Kidney (tissue), 13 donors: ENCODE measurements at regions not wholly inside any gene's neighbourhood (a gene's known extent, or its start where the extent isn't known, plus 50 kb on each side); places are given as distances from the start of the nearest gene placed in this dataset.

Experiments
- DNase-seq, 5 donors: peaks; one replicate each; pipeline ENCODE4 v3.0.0-alpha.2; 2013 to 2020
- FAIRE-seq: peaks from 2 replicates; lab custom pipeline; 2012; peaks lifted over from hg19 to GRCh38; lab: Jason Lieb, UNC
- H3K27ac ChIP-seq, 2 donors: one replicate each; pipeline ENCODE4 v1.7.0; 2013; ENCODE audit warnings: low read depth in 2 of 2, low read length in 2 of 2, inconsistent platforms in 1 of 2
- H3K27me3 ChIP-seq: one replicate; pipeline ENCODE4 v1.7.1; 2013; ENCODE audit warnings: low read length, inconsistent platforms; ENCODE audit not compliant: control insufficient read depth, insufficient read depth
- H3K36me3 ChIP-seq, 3 donors: one replicate each; pipeline versions ENCODE4 v1.7.0 to v1.7.1; 2013; ENCODE audit warnings: low read length in 3 of 3, control low read depth in 1 of 3, inconsistent platforms in 1 of 3; ENCODE audit not compliant: insufficient read depth in 3 of 3, control insufficient read depth in 2 of 3
- H3K4me1 ChIP-seq, 3 donors: one replicate each; pipeline versions ENCODE4 v1.7.0 to v1.7.1; 2013; ENCODE audit warnings: low read length in 3 of 3, inconsistent platforms in 1 of 3, low read depth in 1 of 3; ENCODE audit not compliant: control insufficient read depth in 2 of 3, insufficient read depth in 2 of 3
- H3K4me3 ChIP-seq, 3 donors: one replicate each; pipeline versions ENCODE4 v1.7.0 to v1.8.1; 2013; ENCODE audit warnings: low read length in 3 of 3, control low read depth in 1 of 3, inconsistent platforms in 1 of 3
- H3K9ac ChIP-seq, 3 donors: one replicate each; pipeline versions ENCODE4 v1.7.0 to v1.7.1; 2013; ENCODE audit warnings: low read length in 3 of 3, control low read depth in 1 of 3, inconsistent platforms in 1 of 3
- H3K9me3 ChIP-seq, 3 donors: one replicate each; pipeline versions ENCODE4 v1.7.0 to v1.7.1; 2013; ENCODE audit warnings: low read length in 3 of 3, control low read depth in 1 of 3, inconsistent platforms in 1 of 3; ENCODE audit not compliant: control insufficient read depth in 2 of 3, insufficient read depth in 1 of 3
- intact Hi-C: fragments of 100-400 bp; cut with DNase I; formaldehyde crosslinking; loops from one replicate; pipeline ENCODE4 v1.11.1; 2022
- TF ChIP-seq, protein P1 (sequence below): IDR thresholded peaks from 3 replicates; pipeline ENCODE4 v1.5.1; 2012; ENCODE audit warnings: mild to moderate bottlenecking, moderate library complexity, borderline replicate concordance; ENCODE audit not compliant: insufficient read depth; ENCODE audit errors: extremely low read depth
- donor health status: control.
- donor health status: control.
- donor health status: control.
- donor health status: control.
- donor health status: control.
- donor health status: DM: yes; HTN: yes; CAD: no.
- donor health status: Normal renal cell carcinoma (clear cell type).

DNA sequence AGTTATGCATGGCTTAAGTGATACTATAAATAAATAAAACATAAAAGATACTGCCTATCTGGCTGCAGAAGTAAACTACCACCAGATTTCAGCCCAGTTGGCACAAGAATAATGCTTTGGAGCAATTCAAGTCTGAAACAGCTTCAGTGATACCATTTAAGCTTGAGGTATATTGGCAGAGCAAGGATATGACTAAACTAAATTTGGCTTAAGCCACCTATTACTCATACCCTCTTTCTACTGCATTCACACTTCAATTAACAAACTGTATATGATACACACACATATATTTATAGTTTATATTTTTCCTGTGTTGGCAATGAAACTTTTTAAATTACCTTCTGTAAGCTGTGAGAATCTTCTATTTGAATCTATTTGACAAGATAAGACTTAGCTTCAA, 431.9 kb downstream of the ANXA1 start:
- Histone ChIP-seq H3K27me3 (no peaks in the 10 kb centered on the region), H3K36me3 (no peaks in the 10 kb centered on the region), H3K4me1 (no peaks in the 10 kb centered on the region), H3K9ac (no peak overlapping the region), H3K9me3 (no peaks in the 10 kb centered on the region), H3K4me3 (no peak overlapping the region), H3K27ac (no peak overlapping the region)
- intact Hi-C loops: no loop called here
- DNase-seq (no peak), FAIRE-seq (no peak)
- TF ChIP-seq, protein P1, sequence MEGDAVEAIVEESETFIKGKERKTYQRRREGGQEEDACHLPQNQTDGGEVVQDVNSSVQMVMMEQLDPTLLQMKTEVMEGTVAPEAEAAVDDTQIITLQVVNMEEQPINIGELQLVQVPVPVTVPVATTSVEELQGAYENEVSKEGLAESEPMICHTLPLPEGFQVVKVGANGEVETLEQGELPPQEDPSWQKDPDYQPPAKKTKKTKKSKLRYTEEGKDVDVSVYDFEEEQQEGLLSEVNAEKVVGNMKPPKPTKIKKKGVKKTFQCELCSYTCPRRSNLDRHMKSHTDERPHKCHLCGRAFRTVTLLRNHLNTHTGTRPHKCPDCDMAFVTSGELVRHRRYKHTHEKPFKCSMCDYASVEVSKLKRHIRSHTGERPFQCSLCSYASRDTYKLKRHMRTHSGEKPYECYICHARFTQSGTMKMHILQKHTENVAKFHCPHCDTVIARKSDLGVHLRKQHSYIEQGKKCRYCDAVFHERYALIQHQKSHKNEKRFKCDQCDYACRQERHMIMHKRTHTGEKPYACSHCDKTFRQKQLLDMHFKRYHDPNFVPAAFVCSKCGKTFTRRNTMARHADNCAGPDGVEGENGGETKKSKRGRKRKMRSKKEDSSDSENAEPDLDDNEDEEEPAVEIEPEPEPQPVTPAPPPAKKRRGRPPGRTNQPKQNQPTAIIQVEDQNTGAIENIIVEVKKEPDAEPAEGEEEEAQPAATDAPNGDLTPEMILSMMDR: no peak

DNA sequence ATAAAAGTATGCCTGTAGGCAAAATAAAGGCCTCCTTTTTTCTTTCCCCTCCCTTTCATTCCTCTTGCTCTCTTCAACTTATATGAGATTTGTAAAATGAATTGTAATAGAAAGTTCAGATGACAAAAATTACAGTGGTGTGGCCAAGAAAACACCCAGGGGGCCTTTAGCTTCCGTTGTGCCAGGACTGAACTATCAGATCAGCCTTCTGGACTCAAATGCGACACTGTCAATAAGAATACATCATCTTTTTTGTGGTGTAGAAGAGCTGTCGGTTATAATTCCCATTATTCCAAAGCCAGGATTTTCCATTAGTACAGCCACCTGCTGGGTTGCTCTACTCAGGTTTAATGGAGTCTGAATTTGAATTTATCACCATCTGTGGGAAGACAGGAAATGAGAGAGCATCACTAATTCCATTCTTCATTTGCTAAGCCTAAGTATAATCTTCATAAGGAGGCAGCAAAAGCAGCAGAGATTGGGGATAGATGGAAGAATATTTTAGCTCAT, 443.4 kb downstream of the ANXA1 start:
- no peaks in the 10 kb centered on the region for H3K4me1 ChIP-seq
- FAIRE-seq (no peak), DNase-seq (no peak)
- H3K9me3 ChIP-seq: no peaks in the 10 kb centered on the region
- H3K27ac ChIP-seq: no peak overlapping the region
- no peak overlapping the region for H3K9ac ChIP-seq
- no peaks in the 10 kb centered on the region for H3K27me3 ChIP-seq
- H3K4me3 ChIP-seq: no peak overlapping the region
- TF ChIP-seq, protein P1: no peak
- intact Hi-C loops: no loop called here
- H3K36me3 ChIP-seq: no peaks in the 10 kb centered on the region

DNA sequence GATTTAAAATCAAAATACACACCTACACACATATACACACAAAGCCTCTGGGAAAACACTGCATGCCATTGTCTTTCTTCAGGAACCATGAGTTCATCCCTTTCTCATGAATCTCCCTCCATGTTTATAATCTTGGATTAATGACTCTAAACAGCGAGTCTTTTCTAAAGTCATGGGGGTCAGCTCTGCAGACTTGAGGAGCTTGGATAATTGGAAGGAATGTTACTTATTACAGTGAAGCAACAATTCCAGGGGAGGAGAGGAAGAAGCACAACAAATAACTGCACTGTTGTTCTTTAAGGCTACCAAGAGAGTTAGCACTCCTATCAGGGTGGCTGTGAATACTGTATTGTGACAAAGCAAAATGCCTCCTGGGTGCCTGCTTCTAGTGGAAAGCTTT, 444.7 kb downstream of the ANXA1 start:
- no peak overlapping the region for H3K9ac ChIP-seq

More for the DNA sequence above, 444.7 kb downstream of the ANXA1 start:
- Histone ChIP-seq H3K4me1 (no peaks in the 10 kb centered on the region), H3K27me3 (no peaks in the 10 kb centered on the region), H3K36me3 (no peaks in the 10 kb centered on the region), H3K4me3 (no peak overlapping the region), H3K27ac (no peak overlapping the region), H3K9me3 (no peaks in the 10 kb centered on the region)
- TF ChIP-seq, protein P1: no peak
- DNase-seq (no peak), FAIRE-seq (no peak)
- intact Hi-C loops: no loop called here
